NCI-H345 (cell line): ENCODE measurements at regions not wholly inside any gene's neighbourhood (a gene's known extent, or its start where the extent isn't known, plus 50 kb on each side); places are given as distances from the start of the nearest gene placed in this dataset.
A peak's percentile ranks its signal among the peaks of the same experiment; 100 is the strongest.
"Not testable (repeated sequence)": the region's sequence is repeated elsewhere in the genome, so short reads cannot be mapped to it uniquely, and the experiment has no call there.

Source experiments
- DNase-seq: peaks from one replicate; lab custom pipeline; 2025; lab: John Stamatoyannopoulos, UW

GRCh38 chr20:6420336-6420735 is 297.5 kb upstream of the FERMT1 start:
- no peak for DNase-seq

GRCh38 chr20:6418732-6419131 is 295.9 kb upstream of the FERMT1 start:
- no peak for DNase-seq

- no peak for DNase-seq
These were observed 293.5 kb upstream of the FERMT1 start for GRCh38 chr20:6416371-6416770.

DNA sequence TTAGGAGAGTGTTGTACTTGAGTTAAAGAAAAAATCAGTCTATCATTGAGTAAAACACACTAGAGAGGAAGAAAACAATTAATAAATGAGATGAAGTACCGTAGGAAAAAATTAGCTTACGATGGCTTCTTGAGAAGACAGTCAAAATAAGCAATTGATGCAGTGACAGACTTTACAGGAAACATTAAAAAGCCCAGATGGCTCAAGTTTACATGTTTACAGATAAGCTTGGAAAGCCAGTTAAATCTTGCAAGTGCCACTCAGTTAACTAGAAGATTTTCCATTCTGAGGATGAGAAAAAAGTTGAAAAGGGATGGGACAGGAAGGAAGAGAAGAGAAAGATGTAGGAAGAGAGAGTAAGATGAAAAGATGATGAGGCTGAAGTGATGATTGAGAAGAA is 288.8 kb upstream of the FERMT1 start:
- no peak for DNase-seq

GRCh38 chr20:6410721-6411120 is 287.9 kb upstream of the FERMT1 start:
- DNase-seq, result no peak

GRCh38 chr20:6407163-6407562 is 284.3 kb upstream of the FERMT1 start:
- DNase-seq, result no peak

GRCh38 chr20:6401893-6402557 is 279.2 kb upstream of the FERMT1 start:
- DNase-seq, result no peak

- DNase-seq, result no peak
These were observed 274.3 kb upstream of the FERMT1 start for GRCh38 chr20:6397115-6397514.

DNA sequence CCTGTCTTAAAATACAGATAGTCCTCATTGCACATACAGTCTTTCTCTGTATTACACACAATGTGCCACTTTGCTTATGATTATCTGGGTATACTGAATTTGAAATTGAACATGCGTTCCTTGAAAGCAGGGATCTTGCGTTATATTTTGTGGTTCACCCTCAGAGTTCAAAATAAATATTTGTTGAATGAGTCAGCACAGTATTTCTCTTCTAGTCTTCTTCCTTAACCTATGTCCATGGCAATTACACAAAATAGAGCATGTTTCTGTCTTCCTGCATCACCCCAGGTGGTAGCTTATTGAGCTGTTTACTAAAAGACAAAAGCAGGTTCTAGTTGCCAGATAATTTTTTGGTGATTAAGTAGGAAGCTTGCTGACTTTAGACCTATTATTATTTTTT is 272.9 kb upstream of the FERMT1 start:
- DNase-seq, result peak; percentile 57

DNA sequence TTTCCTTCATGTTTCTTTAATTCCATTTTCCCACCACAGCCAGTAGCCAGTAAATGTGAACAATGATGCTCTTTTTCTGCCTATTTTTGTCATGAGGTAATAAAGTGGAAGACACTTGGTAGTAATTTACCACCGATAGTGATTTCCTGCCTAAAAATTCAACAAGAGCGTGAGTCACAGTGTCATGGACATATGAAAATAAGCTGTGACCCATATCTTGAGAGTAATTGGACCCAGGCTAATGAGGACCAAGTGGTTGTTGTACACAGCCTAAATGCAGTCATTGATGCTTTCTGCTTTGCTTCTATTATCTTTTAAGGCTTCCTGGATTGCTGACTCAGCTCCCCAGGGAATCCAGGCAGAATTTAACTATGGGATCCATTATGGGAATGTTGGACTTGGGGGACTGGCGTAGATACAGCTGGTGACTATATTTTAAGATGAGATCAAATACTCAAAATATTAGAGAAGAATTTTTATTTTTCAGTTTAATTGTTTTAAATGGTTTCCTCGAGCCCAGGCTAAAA is 265.9 kb upstream of the FERMT1 start:
- DNase-seq, result no peak

- no peak for DNase-seq
These were observed 262.2 kb upstream of the FERMT1 start for GRCh38 chr20:6384956-6385486.

DNA sequence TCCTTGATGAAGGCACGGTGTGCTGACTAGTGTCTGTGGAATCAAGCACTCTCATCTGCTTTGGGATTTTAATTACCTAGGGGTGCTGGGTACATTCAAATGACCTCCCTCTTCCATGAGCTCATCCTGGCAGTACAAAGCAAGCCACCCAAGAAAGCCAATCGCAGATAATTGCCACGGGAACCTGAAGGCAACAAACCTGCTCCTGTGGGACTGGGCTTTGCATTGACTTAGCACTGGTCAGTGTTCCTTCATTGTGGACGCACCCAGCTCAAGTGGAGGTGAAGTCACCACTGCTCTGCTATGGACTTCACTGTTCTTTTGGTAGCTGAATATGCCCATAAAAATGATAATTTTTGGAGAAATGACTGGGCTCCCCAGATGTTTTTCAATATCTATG is 261.6 kb upstream of the FERMT1 start:
- no peak for DNase-seq

DNA sequence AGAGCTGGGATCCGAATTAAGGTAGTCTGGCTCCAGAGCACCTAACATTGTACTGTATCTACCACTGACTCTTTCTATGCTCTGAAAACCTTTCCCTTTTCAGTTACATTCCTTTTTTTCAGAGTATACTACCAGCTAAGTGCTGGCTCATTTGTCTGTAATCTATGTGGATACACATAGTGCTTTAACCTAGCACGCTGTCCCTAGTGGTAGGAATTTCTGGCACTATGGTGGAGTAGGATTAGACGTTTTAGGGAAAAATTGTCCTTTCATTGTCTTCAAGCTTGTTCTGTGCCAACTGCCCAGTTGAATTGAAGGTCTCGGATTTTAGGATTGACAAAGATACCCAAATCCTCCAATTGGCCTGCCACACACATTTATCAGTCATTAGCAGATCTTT is 259.1 kb upstream of the FERMT1 start:
- no peak for DNase-seq

DNA sequence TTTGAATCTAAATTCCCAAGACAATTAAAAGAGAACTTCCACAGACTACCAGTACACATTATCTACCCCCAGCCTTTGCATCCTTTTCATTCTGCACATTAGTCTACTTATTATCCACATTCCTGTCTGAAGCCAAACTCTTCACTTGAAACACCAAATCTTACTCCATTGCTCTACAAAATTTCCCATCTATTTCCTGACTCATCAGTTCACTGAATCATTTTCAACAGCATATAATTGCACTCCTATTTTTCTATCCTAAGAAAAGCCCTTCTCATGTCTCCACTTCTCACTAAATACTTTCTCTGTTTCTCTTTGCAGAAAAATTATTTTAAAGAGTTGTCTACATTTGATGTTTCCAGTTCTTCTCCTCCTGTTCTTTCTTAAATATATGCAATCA is 239.4 kb upstream of the FERMT1 start:
- no peak for DNase-seq

DNA sequence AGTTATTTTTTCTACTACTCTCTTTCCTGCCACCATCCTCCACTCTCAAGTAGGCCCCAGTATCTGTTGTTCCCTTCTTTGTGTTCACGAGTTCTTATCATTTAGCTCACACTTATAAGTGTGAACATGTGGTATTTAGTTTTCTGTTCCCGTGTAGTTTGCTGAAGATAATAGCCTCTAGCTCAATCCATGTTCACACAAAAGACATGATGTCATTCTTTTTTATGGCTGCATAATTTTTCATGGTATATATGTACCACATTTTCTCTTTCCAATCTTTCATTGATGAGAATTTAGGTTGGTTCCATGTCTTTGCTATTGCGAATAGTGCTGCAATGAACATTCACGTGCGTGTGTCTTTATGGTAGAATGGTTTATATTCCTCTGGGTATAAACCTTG is 237.9 kb upstream of the FERMT1 start:
- DNase-seq, result no peak

DNA sequence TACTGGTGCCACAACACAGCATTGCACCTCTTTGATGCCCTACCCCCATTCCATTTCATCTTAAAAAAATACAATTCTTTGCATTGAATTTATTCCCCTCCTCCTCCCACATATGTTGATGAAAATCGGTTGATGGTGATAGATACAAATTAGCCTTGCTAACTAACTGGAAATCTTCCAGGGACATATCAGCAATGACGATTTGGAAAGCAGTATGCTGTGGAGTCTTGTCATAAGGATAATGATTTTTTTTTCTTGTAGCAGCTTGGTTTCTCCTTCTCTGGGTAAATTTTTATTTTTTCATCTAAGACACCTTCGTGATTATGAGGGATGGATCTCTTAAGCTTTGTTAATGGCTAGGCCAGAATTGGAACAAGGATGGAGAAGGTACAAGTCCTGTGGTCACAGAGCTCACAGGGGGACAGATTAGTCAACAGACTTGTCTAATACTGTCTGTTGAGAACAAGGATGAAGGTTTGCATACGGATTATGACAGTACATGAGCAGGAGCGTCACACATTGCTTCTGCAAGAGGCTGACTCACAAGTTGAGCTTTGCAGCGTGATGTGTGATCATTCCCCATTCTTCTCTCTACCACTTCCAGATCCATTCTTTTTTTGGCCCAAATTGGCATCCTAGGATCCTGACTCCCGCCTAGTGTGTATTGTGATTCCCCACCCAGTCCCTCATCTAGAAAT is 233.1 kb upstream of the FERMT1 start:
- no peak for DNase-seq

DNA sequence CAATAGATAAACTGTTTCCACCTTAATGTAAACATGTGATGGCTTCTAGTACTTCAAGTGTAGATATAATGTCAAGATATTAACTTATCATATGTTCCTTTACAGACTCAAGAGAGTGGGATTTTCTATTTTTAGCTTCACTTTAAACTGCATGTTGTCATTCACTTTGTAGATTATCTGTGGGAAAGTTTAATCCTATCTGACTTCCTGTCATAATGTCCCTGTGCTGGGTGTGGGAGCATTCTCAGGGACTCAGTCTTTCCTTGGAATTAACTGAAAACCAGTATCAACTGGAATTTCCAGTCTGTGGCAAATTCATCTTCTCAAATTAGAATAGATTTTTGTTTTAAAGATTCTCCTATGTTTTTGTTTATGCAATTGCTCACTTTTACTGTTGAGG is 226.1 kb upstream of the FERMT1 start:
- no peak for DNase-seq

DNA sequence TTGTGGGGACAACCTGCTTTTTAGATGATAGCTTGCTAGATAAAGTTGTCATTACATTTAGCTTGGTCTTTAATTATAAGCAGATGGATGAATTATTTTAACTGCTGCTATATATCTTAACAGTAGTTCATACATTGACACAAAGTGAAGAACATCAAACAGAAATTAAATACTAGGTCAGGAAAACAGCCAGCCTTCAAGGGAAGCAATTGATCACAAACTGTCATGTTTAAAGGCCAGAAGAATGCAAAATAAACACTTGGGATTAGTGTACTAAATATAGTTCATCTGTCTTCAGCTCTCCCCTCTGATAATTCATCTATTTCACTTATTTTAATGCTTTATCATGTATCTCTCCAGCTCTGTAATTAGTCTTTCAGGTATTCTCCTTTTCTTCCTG is 225.1 kb upstream of the FERMT1 start:
- no peak for DNase-seq

DNA sequence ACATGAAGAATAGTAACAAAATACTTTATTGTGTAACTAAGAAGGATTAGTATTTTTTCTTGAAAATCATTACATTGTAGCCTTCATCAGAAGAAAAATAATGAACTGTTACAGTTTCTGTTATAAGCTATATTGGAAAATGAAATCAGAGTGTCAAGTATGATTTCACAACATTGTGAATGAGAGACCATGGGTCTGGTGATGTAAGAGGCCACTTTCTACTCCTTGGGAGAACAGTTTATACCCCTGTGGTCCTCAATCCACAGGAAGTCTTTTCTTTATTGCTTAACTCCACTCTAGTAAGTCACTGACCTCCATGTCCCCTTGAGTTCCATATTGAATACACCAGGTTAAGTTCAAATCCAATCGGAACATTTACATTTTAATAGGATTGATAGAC is 218.7 kb upstream of the FERMT1 start:
- no peak for DNase-seq

GRCh38 chr20:6339176-6339575 is 216.3 kb upstream of the FERMT1 start:
- DNase-seq, result no peak

DNA sequence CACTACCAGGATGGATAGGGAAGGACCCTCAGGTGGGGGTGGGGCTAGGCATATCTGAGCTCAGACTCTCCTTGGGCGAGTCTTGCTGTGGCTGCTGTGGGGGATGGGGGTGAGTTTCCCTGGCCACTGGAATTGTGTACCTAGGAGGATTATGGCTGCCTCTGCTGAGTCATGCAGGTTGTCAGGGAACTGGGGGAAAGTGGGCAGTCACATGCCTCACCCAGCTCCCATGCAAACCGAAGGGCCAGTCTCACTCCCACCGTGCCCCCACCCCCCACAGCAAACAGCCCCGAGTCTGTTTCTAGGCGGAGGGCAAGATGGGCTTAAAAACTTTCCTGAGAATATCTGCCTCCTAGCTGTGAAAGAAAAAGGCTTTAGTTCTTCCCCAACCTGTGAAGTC is 210.3 kb upstream of the FERMT1 start:
- DNase-seq, result no peak

DNA sequence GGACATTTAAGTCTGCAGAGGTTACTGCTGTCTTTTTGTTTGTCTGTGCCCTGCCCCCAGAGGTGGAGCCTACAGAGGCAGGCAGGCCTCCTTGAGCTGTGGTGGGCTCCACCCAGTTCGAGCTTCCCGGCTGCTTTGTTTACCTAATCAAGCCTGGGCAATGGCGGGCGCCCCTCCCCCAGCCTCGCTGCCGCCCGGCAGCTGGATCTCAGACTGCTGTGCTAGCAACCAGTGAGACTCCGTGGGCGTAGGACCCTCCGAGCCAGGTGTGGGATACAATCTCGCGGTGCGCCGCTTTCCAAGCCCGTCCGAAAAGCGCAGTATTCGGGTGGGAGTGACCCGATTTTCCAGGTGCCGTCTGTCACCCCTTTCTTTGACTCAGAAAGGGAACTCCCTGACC is 198.4 kb upstream of the FERMT1 start:
- not testable (repeated sequence) for DNase-seq

GRCh38 chr20:6311841-6312655 is 189.2 kb upstream of the FERMT1 start:
- DNase-seq, result no peak
